GM19438 (cell line): ENCODE measurements at regions not wholly inside any gene's neighbourhood (a gene's known extent, or its start where the extent isn't known, plus 50 kb on each side); places are given as distances from the start of the nearest gene placed in this dataset.
"Not testable (repeated sequence)": the region's sequence is repeated elsewhere in the genome, so short reads cannot be mapped to it uniquely, and the experiment has no call there.

Experiments used
- ATAC-seq: cut with Tn5 transposase; IDR thresholded peaks from one replicate; pipeline ENCODE4 v1.9.1; 2021; ENCODE audit warnings: low read depth; ENCODE audit not compliant: unreplicated experiment

DNA sequence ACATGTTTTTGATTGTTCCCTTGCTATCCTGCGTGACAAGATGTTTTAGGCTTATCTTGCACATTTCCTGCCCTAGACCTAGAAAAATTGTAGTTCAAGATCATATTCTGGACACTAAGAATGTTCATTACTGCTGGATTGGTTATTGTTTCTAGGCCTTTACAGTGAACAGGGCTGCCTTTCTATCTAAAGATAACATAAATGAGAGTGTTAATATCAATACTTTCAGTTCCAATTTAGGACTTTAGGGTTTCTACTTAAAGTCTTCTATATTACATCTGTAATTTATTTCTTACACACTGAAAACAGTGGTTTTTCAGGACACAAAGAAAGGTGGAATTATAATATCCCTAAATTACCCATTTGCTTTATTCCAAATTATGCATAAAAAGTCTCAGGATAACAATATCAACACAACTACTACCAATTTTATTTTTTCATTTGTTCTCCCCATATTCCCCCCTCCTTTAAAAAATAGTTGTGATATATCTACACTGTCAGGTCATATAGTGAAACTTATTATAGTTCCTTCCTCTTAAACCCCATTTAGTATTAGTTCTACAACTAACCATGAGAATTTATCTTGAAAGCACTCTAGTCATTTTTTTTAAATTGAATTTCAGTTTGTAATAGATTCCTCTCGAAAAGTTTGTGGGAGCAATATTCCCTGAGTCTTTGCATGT lies 293.9 kb upstream of the RIOK2 start:
- ATAC-seq, result no peak

DNA sequence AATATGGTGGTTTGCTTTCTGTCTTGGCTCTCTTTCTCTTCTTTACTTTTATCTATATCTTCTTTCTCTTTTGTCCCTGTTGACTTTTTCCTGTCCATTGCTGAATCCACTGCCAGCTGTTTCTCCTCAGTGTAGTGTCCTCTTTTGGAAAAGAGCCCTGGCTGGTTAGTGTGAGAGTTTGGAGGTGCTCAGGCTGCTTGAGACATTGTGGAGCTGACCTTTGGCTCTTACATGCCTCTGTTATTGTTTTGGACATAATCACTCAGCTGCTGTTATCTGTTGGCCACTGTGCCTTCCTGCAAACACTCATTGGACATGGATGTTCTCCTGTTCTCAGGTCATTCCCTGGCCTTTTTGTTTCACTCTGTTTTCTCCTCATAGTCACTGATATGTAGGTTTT lies 295.4 kb upstream of the RIOK2 start:
- ATAC-seq, result no peak

DNA sequence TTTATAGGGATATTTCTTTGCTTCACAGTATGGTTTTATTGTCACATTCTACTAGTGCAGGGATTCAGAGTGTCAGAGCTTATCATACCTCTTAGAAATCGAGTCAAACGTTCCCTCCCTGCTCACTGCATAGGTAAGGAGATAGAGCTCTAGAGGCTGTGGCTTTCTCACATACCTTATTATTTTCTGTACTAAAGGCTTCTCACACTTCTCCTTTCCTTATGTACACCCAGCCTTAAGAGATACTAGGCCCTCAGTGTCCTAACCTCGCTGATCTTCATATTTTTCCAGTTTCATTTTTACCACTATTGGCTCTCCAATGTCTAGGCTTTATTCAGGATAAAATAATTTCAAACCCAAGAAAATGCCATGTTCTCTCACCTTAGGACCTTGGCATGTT lies 297.3 kb upstream of the RIOK2 start:
- ATAC-seq, result no peak

DNA sequence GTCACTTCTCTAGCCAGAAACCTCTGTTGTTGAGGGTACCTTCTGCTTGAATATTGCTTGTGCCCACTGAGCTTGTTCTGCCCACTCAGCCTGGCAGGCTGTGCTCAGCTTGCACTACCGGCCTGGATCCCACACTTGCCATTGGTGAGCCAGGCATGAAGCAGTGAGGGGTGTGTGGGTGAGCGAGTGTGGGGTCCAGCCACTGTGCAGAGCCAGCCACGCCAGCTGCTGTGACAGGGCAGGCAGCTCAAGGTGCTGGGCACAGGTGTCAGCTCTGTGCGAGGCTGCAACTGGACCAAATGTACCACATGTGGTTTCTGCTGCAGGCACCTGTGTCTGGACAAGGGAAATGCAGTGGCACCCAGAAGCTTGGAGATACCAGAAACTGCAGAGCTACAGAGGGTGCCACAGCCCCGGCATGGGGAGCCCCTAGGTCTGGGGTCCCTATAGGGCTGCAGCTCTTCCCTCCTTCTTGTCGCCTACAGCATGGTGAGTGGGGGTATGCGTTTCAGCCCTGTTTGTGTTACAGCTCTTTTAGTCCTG lies 305.1 kb upstream of the RIOK2 start:
- no peak for ATAC-seq

DNA sequence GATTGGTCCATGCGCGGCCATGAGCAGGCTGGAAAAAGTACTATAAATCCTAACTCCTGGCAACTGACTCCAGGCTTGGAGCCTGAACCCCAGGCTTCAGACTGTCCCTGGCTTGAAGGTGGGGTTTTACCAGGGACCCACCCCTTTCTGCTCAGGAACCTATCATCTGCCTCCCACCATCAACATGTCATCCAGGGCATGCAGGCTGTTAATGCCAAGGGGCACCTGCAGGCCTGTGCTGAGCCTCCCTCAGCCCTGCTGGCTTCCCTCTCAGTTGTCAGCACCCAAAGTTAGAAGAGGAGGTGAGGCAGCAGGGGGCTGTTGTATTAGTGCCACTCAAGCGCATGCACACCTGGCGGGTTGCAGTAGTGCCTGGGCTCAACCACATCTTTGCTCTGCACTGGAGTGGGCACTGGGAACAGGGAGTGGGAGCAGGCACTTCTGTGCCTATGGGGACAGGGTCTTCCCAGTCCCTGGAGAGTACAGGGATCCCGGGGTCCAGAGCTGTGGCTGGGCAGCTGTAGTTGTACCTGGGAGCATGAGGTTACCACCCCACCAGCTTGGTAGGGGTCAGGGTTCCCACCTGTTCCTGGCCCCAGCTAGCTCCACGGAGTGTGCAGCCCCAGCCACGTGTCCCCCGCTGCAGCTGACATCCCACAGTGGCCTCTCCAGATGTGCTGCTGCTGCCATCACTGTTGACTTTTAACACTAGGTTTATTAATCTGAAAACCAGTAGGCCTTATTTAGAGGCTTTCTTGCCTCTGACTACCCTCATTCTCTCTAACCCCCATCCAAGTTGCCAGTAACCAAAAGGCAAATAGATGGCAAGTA lies 306.2 kb upstream of the RIOK2 start:
- ATAC-seq, result no peak

DNA sequence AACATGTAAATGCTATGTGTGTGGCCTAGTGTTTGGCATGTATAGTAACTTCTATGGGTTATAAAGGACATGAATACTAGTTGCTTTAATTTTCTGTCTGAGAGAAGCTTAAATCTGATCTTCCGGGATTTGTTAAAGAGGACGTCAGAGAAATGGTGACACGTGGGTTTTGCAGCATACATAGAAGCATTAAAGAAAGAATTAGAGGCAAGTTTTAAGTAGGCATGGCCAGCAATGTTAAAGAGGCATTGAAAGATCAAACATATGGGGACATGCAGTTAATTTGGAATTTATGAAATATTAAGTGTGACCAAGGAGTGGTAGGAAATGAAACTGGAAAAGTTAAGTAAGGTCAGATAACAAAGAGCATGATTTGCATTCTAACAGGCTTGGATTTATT lies 311.4 kb upstream of the RIOK2 start:
- no peak for ATAC-seq

DNA sequence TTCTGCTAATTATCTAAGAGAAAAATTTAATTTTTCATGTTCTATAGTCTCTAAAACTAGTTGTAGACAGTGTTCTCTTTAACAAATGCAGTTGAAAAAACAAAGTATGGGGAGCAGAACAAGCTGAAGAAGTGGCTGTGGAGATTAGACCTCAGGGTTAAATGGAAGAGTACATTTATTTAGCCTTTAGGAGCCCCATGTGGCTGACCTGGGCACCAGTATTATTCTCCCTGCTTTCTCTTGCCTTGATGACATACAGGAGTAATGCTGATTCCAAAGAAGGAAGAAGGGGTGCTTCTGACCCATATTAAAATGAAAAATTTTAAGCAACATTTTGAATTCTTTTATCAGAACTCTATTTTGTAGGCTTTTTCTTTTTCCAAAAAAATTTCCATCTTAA lies 312.3 kb upstream of the RIOK2 start:
- no peak for ATAC-seq

DNA sequence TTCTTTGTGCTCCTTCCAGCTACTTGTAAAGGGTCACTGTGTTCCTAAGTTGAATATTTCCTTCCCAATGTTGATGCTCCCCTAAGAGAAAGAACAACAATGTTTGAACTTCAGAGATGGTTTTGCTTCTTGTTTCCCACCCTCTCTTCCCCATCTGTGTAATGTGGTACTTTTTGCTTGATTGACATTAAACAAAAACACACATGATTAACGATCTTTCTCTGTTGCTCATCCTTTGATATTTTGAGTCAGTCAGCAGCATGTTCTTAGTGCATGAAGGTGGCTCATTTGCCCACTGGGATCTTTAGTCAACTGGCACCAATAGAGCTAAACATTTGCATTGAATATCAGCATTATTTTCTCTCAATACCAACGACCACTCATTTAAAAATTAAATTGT lies 313.0 kb upstream of the RIOK2 start:
- ATAC-seq, result no peak

DNA sequence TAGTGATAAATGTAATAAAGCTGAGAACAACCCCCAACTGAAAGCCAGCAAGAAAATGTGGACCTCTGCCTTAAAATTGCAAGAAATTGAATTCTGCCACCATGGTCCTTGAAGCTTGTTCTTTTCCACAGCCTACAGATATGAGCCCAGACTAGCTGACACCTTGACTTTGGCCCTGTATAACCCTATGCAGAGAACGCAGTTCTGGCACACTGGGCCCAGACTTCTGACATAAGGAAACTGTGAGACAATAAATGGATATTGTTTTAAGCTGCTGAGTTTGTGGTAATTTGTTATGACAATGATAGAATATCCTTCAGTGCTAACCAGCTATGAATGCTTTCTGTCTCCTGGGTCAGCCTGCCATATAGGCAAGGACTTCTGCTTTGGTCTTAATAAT lies 315.6 kb upstream of the RIOK2 start:
- no peak for ATAC-seq

DNA sequence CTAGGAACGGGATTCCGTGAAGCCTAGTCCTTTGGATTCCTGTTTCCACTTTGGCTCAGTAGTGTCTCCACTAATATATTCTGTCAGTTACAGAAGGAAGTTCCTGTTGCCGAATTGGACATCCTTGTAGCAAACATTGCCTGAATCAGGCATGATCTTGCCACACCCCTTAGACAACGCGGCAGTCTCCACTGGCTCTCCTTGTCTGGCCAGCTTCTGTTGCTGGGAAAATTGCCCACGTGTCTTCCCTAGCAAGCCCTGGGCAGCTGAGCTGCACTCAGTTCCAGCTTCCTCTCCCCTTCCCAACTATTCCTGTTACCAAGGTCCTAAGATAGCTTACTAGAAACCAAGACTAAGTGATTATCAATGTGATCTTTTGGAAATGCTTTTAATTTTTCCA lies 316.6 kb upstream of the RIOK2 start:
- no peak for ATAC-seq

DNA sequence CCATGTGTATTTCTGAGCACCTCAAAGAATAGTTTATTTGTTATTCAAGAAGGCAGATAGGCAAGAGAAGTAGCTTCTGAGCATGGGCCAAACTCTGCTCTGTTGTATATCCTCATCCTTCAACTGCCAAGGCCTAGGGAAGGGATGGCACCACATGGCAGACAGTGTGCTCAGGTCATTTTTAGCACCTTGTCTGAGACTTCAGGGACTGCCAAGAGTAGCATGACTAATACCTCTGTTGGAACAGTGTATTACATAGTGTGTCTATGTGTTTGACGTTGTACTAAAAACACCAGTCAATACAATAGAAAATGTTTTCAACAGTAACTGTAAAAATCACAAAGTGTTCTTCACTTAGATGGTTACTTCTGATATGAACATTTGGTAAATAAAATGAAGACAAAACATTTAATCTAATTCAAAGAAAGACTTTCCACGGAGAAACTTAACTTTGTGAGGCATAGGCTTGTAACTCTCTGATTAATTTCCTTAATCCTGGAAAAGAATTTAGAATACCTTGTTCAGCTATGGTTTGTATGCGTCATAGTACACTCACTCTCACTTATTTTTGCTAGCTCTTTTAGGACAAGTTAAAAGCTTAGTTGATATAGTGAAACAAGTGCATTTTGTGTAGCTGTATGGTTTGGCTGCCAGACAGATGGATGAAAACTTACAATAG lies 318.4 kb upstream of the RIOK2 start:
- no peak for ATAC-seq

DNA sequence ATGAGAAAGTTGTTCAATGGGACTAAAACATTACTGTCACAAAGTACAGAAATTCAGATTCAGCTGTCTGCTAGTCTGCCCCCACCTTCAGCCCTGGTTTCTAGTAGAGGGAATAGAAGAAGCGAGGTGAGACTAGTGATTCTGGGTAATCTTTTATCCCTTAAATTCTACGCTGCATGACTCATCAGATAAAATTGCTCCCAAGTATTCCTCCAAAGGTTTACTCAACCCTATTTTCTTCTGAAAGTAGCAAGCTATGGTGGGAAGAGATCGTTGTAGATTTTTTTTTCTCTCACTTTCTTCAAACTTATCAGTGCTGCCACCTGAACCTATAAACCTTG lies 318.9 kb upstream of the RIOK2 start:
- no peak for ATAC-seq

DNA sequence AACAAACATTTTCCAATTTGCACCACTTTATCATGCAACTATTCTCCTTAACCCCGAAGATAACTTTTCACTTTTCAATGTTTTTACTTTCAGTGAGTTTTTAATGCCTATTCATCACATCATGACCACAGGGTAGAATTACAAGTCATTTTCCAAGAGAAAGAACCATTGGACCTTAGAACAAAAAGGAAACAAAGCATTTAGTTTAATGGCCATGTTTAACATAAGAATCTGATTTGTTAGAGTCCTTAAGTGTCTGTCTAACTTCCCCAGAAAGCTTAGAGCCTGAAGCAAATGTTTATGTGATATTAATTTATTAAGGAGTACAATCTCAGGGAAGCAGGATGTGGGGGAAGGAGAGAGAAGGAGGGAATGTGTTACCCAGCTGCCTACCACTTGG lies 325.8 kb upstream of the RIOK2 start:
- no peak for ATAC-seq

DNA sequence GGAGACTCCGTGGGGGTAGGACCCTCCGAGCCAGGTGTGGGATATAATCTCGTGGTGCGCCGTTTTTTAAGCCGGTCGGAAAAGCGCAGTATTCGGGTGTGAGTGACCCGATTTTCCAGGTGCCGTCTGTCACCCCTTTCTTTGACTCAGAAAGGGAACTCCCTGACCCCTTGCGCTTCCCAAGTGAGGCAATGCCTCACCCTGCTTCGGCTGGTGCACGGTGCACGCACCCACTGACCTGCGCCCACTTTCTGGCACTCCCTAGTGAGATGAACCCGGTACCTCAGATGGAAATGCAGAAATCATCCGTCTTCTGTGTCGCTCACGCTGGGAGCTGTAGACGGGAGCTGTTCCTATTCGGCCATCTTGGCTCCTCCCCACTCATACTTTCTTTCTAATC lies 336.5 kb upstream of the RIOK2 start:
- not testable (repeated sequence) for ATAC-seq

DNA sequence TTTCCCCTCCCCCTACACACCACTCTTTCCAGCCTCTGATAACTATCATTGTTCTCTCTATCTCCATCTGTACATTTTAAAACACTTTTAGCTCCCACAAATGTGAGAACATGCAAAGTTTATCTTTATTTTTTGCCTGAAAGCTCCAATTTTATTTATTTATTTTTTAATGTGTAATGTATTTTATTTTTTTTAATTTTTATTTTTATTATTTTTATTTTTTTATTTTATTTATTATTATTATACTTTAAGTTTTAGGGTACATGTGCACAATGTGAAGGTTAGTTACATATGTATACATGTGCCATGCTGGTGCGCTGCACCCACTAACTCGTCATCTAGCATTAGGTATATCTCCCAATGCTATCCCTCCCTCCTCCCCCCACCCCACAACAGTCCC lies 340.3 kb upstream of the RIOK2 start:
- not testable (repeated sequence) for ATAC-seq

DNA sequence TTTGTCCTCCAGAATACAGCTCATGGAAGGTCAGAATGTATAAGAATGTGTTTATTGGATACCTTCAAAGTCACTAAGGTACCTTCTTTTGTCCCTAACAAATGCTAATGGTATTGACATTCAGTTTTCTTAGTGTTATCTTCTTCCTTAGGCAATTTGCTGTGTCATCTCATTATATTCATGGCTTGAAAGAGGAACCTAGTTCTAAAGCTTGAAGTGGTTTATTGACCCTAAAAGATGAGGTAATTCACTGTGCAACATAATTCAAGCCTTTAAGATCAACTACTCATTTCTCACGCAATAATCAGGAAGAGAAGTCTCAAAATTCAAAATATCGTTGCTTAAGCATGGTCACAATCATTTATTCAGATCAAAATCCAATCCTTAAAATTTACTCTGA lies 342.7 kb upstream of the RIOK2 start:
- no peak for ATAC-seq

DNA sequence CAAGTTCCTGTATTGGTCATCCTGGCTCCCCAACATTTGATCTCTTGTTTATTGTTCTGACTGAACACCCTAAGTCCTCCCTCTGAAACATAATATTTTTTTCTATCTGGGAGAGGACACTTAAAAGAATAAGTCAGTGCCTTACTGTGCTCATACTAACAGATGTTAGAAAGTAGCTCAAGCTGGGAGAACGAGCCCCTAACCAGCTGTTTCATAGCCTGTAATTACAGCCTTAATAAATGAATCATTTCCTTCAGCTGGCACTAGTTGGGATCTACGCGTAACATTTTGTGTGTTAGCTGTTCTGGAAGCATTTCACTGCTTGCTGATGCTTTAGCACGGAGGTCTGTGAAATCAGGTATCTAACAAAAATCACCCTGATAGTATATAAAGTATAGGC lies 345.9 kb upstream of the RIOK2 start:
- ATAC-seq, result no peak

DNA sequence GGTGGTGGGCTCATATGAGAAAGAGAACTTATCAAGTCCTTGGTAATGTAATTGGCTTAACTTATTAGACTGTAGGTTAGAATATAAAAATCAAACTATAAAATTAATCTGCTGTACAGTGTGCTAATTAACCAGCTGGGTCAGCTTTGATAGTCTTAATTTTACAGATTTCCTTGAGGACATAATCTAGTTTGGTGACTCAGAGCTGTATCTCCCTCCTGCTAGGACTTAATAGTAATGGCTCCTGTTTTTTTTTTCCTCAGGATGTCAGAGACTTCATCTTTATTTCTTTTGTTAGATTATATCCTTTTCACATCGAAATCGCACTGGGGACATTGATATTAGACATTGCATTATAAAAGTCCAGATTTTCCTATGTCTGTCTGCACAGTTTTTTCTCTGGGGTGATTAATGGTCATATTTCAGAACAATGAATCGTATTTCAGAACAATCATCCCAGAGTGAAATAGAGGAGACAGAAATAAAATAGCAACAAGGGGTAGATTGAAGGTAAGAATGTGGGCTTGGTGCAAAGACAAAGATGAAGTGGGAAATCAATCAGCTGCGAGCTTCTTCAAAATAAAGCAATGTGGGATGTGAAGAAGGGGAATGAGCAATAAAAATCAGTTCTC lies 346.4 kb upstream of the RIOK2 start:
- ATAC-seq, result no peak

DNA sequence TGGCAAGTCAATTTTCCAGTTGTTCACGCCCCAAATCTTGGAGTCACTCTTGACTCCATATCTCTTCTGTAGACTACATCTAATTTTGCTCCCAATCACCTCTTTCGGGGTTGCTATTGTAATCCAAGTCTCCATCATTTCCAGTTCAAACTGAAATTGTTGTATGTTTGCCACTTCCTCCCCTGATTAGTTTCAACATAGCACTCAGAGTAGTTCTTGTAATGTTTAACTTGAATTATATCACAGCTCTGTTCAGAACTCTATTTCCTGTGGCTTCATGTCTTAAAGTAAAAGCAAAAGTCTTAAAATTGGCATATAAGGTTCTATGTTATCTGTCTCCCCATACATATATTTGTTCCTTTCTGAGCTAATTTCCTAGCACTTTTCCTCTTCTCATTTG lies 348.5 kb upstream of the RIOK2 start:
- peak; percentile 90 for ATAC-seq

DNA sequence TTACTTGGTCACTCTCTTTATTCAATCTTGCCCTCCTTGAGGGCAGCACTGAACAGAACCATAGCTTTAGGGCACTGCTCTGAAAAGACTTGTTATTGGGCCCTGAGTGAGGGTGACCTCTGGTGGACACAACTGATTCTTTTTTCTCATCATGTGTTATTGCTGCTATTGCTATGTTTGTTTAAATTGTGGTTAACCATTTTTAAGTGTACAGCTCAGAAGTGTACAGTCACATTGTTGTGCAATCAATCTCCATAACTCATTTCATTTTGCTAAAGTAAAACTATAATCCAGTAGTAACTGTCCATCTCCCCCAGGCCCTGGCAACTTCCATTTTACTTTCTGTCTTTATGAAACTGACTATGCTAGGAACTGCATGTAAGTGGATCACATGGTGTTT lies 351.1 kb upstream of the RIOK2 start:
- peak; percentile 48 for ATAC-seq

DNA sequence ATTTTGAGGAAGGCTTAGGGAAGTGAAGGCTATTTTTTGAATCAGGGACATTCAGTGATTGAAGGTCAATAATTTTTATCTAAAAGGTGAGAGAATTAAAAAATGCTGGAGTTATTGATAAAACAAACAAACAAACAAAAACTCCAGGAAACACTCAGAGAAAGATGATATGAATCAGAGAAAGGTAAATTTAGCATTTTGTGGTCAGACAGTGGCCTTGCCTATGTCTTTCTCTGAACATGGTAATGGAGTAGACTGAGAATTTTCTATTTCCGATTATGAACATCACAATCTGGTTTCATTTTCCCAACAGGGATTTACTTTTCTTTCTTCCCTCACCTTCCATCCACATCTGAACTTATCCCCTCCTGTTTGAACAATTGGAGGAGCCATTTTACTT lies 353.6 kb upstream of the RIOK2 start:
- no peak for ATAC-seq
